Thyroid gland (tissue), 4 donors: ENCODE measurements at regions not wholly inside any gene's neighbourhood (a gene's known extent, or its start where the extent isn't known, plus 50 kb on each side); places are given as distances from the start of the nearest gene placed in this dataset.

Experiments used
- DNase-seq, 2 donors: peaks; one replicate each; pipeline ENCODE4 v3.0.0-alpha.2; 2019
- H3K27ac ChIP-seq, 3 donors: fragments of 200-600 bp; sonication (generic); 1 replicate in 2 of 3; 2 replicates in 1 of 3; pipeline ENCODE4 v1.5.1; 2016 to 2019; ENCODE audit warnings: mild to moderate bottlenecking in 1 of 3, moderate library complexity in 1 of 3
- H3K27me3 ChIP-seq: fragments of 200-600 bp; sonication (generic); one replicate; pipeline ENCODE4 v1.5.1; 2019
- H3K36me3 ChIP-seq, 2 donors: fragments of 200-600 bp; sonication (generic); one replicate each; pipeline ENCODE4 v1.5.1; 2016 to 2019
- H3K4me1 ChIP-seq, 2 donors: fragments of 200-600 bp; sonication (generic); one replicate each; pipeline ENCODE4 v1.5.1; 2017 to 2019
- H3K4me3 ChIP-seq, 3 donors: fragments of 200-600 bp; sonication (generic); replicated peaks in 1 of 3; 1 replicate in 2 of 3; 2 replicates in 1 of 3; pipeline ENCODE4 v1.5.1; 2016; ENCODE audit warnings: mild to moderate bottlenecking in 1 of 3
- H3K9me3 ChIP-seq: fragments of 200-600 bp; sonication (generic); one replicate; pipeline ENCODE4 v1.5.1; 2017
- CTCF ChIP-seq, 6 experiments: fragments of 200-600 bp in 3 of 6; fragments of 450-650 bp in 3 of 6; sonication (generic) in 3 of 6; IDR thresholded peaks; one replicate each; pipeline ENCODE4 v1.5.1; 2016 to 2019; ENCODE audit warnings: antibody characterized with exemption in 6 of 6, mild to moderate bottlenecking in 2 of 6, inconsistent platforms in 1 of 6, moderate library complexity in 1 of 6
- POLR2A ChIP-seq, 2 donors: fragments of 450-650 bp; IDR thresholded peaks; one replicate each; pipeline ENCODE4 v1.6.1; 2017; ENCODE audit warnings: antibody characterized with exemption in 2 of 2, mild to moderate bottlenecking in 2 of 2, moderate library complexity in 1 of 2
- WGBS, 2 donors: methylation state at CpG; one replicate each; pipeline ENCODE4 v1.1.5; 2017; 5-methylcytosine and 5-hydroxymethylcytosine counted together
- intact Hi-C: fragments of 100-400 bp; cut with DNase I; formaldehyde crosslinking; loops from one replicate; pipeline ENCODE4 v1.15.1; 2023

GRCh38 chr1:73401666-73402065, 796.3 kb downstream of the LRRIQ3 start:
- 79 to 95% methylated on average over 2 of the region's 2 CpGs for WGBS, 2 donors
- no peaks in the 10 kb centered on the region for H3K4me1 ChIP-seq
- H3K27ac ChIP-seq: no peak overlapping the region
- no peak overlapping the region for H3K4me3 ChIP-seq
- TF ChIP-seq POLR2A (IDR thresholded peaks at IDR 0.05) (no peak), CTCF (IDR thresholded peaks at IDR 0.05) (no peak)
- H3K36me3 ChIP-seq: no peaks in the 10 kb centered on the region
- intact Hi-C loops: no loop called here
- no peaks in the 10 kb centered on the region for H3K27me3 ChIP-seq
- H3K9me3 ChIP-seq: no peaks in the 10 kb centered on the region
- no peak for DNase-seq

GRCh38 chr1:73382966-73383365, 815.0 kb downstream of the LRRIQ3 start:
- WGBS, 2 donors: 85 to 87% methylated on average over 3 of the region's 3 CpGs
- Histone ChIP-seq H3K36me3 (no peaks in the 10 kb centered on the region), H3K27me3 (no peaks in the 10 kb centered on the region), H3K9me3 (no peaks in the 10 kb centered on the region), H3K4me1 (no peaks in the 10 kb centered on the region), H3K4me3 (no peak overlapping the region), H3K27ac (no peak overlapping the region)
- intact Hi-C loops: no loop called here
- DNase-seq: no peak
- TF ChIP-seq POLR2A (IDR thresholded peaks at IDR 0.05) (no peak), CTCF (IDR thresholded peaks at IDR 0.05) (no peak)

GRCh38 chr1:73366734-73367413, 831.1 kb downstream of the LRRIQ3 start:
- TF ChIP-seq POLR2A (IDR thresholded peaks at IDR 0.05): no peak
- TF ChIP-seq CTCF (IDR thresholded peaks at IDR 0.05): no peak
- no peak overlapping the region for H3K27ac ChIP-seq
- WGBS, 2 donors: 91 to 95% methylated on average over 5 of the region's 5 CpGs
- intact Hi-C loops: no loop called here
- no peaks in the 10 kb centered on the region for H3K4me1 ChIP-seq
- DNase-seq: no peak
- H3K27me3 ChIP-seq: no peaks in the 10 kb centered on the region
- no peaks in the 10 kb centered on the region for H3K36me3 ChIP-seq
- H3K4me3 ChIP-seq: no peak overlapping the region
- H3K9me3 ChIP-seq: no peaks in the 10 kb centered on the region

- 85 to 89% methylated on average over 3 of the region's 3 CpGs for WGBS, 2 donors
- intact Hi-C loops: no loop called here
Observed at GRCh38 chr1:73359001-73359400, 839.0 kb downstream of the LRRIQ3 start.

More at GRCh38 chr1:73359001-73359400, 839.0 kb downstream of the LRRIQ3 start:
- Histone ChIP-seq H3K4me1 (no peaks in the 10 kb centered on the region), H3K9me3 (no peaks in the 10 kb centered on the region), H3K36me3 (no peaks in the 10 kb centered on the region), H3K4me3 (no peak overlapping the region), H3K27me3 (no peaks in the 10 kb centered on the region), H3K27ac (no peak overlapping the region)
- no peak for DNase-seq
- no peak for TF ChIP-seq POLR2A (IDR thresholded peaks at IDR 0.05)
- no peak for TF ChIP-seq CTCF (IDR thresholded peaks at IDR 0.05)
